ENCODE measurements at regions not wholly inside any gene's neighbourhood (a gene's known extent, or its start where the extent isn't known, plus 50 kb on each side); places are given as distances from the start of the nearest gene placed in this dataset.
A peak's percentile ranks its signal among the peaks of the same experiment; 100 is the strongest.

DNA sequence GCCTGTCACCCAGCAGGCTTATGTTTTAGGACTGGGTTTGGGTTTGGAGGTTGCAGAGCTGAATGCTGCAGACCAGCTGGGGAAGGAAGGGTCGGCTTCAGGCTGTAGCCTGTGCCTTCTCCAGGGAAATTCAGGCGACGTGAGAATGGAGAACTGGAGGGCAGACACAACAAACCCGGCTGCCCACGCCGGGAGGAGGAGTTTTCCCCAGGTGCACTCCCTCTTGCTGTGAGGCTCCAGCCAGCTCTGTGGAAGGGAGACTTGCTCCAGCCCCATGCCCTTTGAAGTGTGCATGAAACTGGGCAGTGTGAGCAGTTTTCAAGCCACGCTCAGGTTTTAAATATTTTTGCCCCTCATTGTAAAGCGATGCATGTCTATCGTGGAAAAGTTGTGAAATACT, 279.1 kb downstream of the CCSER2 start:
- H3K56ac ChIP-seq (ENCODE audit: insufficient read length, low read depth, low read length), result no peak overlapping the region
- H3K4me3 Mint-ChIP-seq, result no peak overlapping the region
- H3K9me3 Mint-ChIP-seq, result no peaks in the 10 kb centered on the region
- H4K8ac ChIP-seq (replicated peaks; ENCODE audit: insufficient read length, low read depth, low read length), result no peak overlapping the region
- H3K27me3 Mint-ChIP-seq (ENCODE audit: low read depth), result peaks cover 5% of the 10 kb centered on the region
- H3K79me1 ChIP-seq (ENCODE audit: insufficient read depth, low read depth, low read length, poor library complexity, severe bottlenecking), result no peaks in the 10 kb centered on the region
- H3K4me1 ChIP-seq (ENCODE audit: insufficient read depth, low read length), result peaks cover 3% of the 10 kb centered on the region; the same call in 1 of the 2 replicates
- H3K9ac ChIP-seq (ENCODE audit: extremely low read depth, insufficient read length, low read length), result no peak overlapping the region
- no peak overlapping the region for H2BK5ac ChIP-seq (ENCODE audit: insufficient read length, low read length)
- H3K9me3 ChIP-seq (ENCODE audit: control insufficient read depth, low read depth, low read length), result no peaks in the 10 kb centered on the region
- H3K36me3 Mint-ChIP-seq (ENCODE audit: insufficient read depth in 1 of 3, low read depth in 3 of 3), result no peaks in the 10 kb centered on the region
- H3K23ac ChIP-seq (ENCODE audit: insufficient read length, low read depth, low read length), result no peak overlapping the region
- H3K18ac ChIP-seq (ENCODE audit: insufficient read length, low read depth, low read length), result no peak overlapping the region
- H3K4me2 ChIP-seq (ENCODE audit: insufficient read depth, insufficient read length, low read length), result no peak overlapping the region
- no peak overlapping the region for H4K91ac ChIP-seq (ENCODE audit: insufficient read length, low read depth, low read length)
- H3K79me2 ChIP-seq (ENCODE audit: insufficient read depth, low read length), result no peaks in the 10 kb centered on the region
- no peak overlapping the region for H2BK15ac ChIP-seq (ENCODE audit: low read depth, low read length)
- H3T11ph ChIP-seq (ENCODE audit: low read length), result no peak overlapping the region
- no peak overlapping the region for H2AK5ac ChIP-seq (ENCODE audit: insufficient read length, low read length)
- no peak for DNase-seq
- H3K4ac ChIP-seq (ENCODE audit: low read depth, low read length), result no peak overlapping the region
- H2AFZ ChIP-seq (ENCODE audit: low read length), result no peak overlapping the region
- H3K27me3 ChIP-seq (ENCODE audit: insufficient read depth, low read length), result peaks cover 11% of the 10 kb centered on the region; the same call in 1 of the 2 replicates
- H3K27ac ChIP-seq (ENCODE audit: insufficient read length, low read depth, low read length), result no peak overlapping the region
- H4K5ac ChIP-seq (ENCODE audit: insufficient read length, low read depth, low read length), result no peak overlapping the region
- no CpG with 5 or more reads among the region's 9 CpGs for WGBS (ENCODE audit: extremely low coverage, insufficient read length, low lambda C conversion rate)
- TF ChIP-seq, protein P1, sequence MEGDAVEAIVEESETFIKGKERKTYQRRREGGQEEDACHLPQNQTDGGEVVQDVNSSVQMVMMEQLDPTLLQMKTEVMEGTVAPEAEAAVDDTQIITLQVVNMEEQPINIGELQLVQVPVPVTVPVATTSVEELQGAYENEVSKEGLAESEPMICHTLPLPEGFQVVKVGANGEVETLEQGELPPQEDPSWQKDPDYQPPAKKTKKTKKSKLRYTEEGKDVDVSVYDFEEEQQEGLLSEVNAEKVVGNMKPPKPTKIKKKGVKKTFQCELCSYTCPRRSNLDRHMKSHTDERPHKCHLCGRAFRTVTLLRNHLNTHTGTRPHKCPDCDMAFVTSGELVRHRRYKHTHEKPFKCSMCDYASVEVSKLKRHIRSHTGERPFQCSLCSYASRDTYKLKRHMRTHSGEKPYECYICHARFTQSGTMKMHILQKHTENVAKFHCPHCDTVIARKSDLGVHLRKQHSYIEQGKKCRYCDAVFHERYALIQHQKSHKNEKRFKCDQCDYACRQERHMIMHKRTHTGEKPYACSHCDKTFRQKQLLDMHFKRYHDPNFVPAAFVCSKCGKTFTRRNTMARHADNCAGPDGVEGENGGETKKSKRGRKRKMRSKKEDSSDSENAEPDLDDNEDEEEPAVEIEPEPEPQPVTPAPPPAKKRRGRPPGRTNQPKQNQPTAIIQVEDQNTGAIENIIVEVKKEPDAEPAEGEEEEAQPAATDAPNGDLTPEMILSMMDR (conservative IDR thresholded peaks at IDR 0.05), result no peak
- no peak overlapping the region for H2BK20ac ChIP-seq (ENCODE audit: low read depth, low read length, poor library complexity, severe bottlenecking)
- peaks cover 35 to 40% of the 10 kb centered on the region in 2 experiments for H3K4me1 Mint-ChIP-seq
- H3K14ac ChIP-seq (ENCODE audit: insufficient read depth, low read length), result no peak overlapping the region
- peak overlapping the region in 1 of 3 experiments; percentile 7; a peak in 1 of 7 replicates for H3K27ac Mint-ChIP-seq
- H3K23me2 ChIP-seq (ENCODE audit: insufficient read length, low read depth, low read length, poor library complexity, severe bottlenecking), result no peaks in the 10 kb centered on the region
- H2BK12ac ChIP-seq (ENCODE audit: insufficient read length, low read depth, low read length), result no peak overlapping the region
- no peak overlapping the region for H2BK120ac ChIP-seq (ENCODE audit: low read depth, low read length, poor library complexity, severe bottlenecking)
- no peaks in the 10 kb centered on the region for H4K20me1 ChIP-seq (ENCODE audit: control insufficient read depth, insufficient read depth, insufficient read length)

Data from H9 (cell line).